ENCODE measurements at regions not wholly inside any gene's neighbourhood (a gene's known extent, or its start where the extent isn't known, plus 50 kb on each side); places are given as distances from the start of the nearest gene placed in this dataset.

- no peaks in the 10 kb centered on the region for H3K79me2 ChIP-seq (ENCODE audit: low read depth)
- no peak overlapping the region for H3K4me3 Mint-ChIP-seq
- H3K4me3 ChIP-seq = no peak overlapping the region
- no peak overlapping the region for H3K4me2 ChIP-seq
- no peaks in the 10 kb centered on the region for H3K9me3 ChIP-seq (ENCODE audit: low read depth)
- no peak overlapping the region for H3K27ac ChIP-seq
- no peaks in the 10 kb centered on the region for H3K4me1 ChIP-seq
- H3K9me3 Mint-ChIP-seq = no peaks in the 10 kb centered on the region
- peaks cover 7% of the 10 kb centered on the region for H3K27me3 Mint-ChIP-seq (ENCODE audit: insufficient read depth, low read depth)
- no peaks in the 10 kb centered on the region for H3K36me3 ChIP-seq
- H3K4me1 Mint-ChIP-seq = no peaks in the 10 kb centered on the region
- no peak for TF ChIP-seq EZH2 (IDR thresholded peaks at IDR 0.05)
- TF ChIP-seq EZH2phosphoT487 (IDR thresholded peaks at IDR 0.05) = no peak
- TF ChIP-seq CTCF (IDR thresholded peaks at IDR 0.05) = no peak
- H3K27ac Mint-ChIP-seq = no peak overlapping the region
- no peaks in the 10 kb centered on the region for H3K27me3 ChIP-seq
- H3K9ac ChIP-seq = no peak overlapping the region
- no peak for DNase-seq (ENCODE audit: low spot score)
- no peaks in the 10 kb centered on the region for H3K36me3 Mint-ChIP-seq
- H2AFZ ChIP-seq (replicated peaks) = no peak overlapping the region
- H4K20me1 ChIP-seq (ENCODE audit: low read depth) = no peaks in the 10 kb centered on the region
- H3F3A ChIP-seq (ENCODE audit: low read depth) = no peaks in the 10 kb centered on the region
Measured at GRCh38 chr5:5810461-5810860, 388.0 kb downstream of the ICE1 start.

- Mint-ChIP-seq H3K27ac (no peak overlapping the region), H3K4me3 (no peak overlapping the region), H3K4me1 (peaks cover 3% of the 10 kb centered on the region), H3K36me3 (no peaks in the 10 kb centered on the region), H3K27me3 (ENCODE audit: insufficient read depth, low read depth) (peaks cover 4% of the 10 kb centered on the region), H3K9me3 (no peaks in the 10 kb centered on the region)
- TF ChIP-seq EZH2phosphoT487 (IDR thresholded peaks at IDR 0.05) (no peak), CTCF (IDR thresholded peaks at IDR 0.05) (no peak), EZH2 (IDR thresholded peaks at IDR 0.05) (no peak)
- Histone ChIP-seq H3K79me2 (ENCODE audit: low read depth) (no peaks in the 10 kb centered on the region), H3K27me3 (no peaks in the 10 kb centered on the region), H4K20me1 (ENCODE audit: low read depth) (no peaks in the 10 kb centered on the region), H3K36me3 (no peaks in the 10 kb centered on the region), H2AFZ (replicated peaks) (no peak overlapping the region), H3K9ac (no peak overlapping the region), H3K4me2 (no peak overlapping the region), H3K27ac (no peak overlapping the region), H3K4me3 (no peak overlapping the region), H3K9me3 (ENCODE audit: low read depth) (no peaks in the 10 kb centered on the region), H3F3A (ENCODE audit: low read depth) (no peaks in the 10 kb centered on the region), H3K4me1 (no peaks in the 10 kb centered on the region)
- no peak for DNase-seq (ENCODE audit: low spot score)
Measured at GRCh38 chr5:5805916-5806315, 383.4 kb downstream of the ICE1 start.

- no peaks in the 10 kb centered on the region for H3K79me2 ChIP-seq (ENCODE audit: low read depth)
- no peak for TF ChIP-seq CTCF (IDR thresholded peaks at IDR 0.05)
- TF ChIP-seq EZH2 (IDR thresholded peaks at IDR 0.05) = no peak
- TF ChIP-seq EZH2phosphoT487 (IDR thresholded peaks at IDR 0.05) = no peak
- H3K27me3 ChIP-seq = no peaks in the 10 kb centered on the region
- no peak overlapping the region for H3K27ac ChIP-seq
- no peaks in the 10 kb centered on the region for H3K9me3 ChIP-seq (ENCODE audit: low read depth)
- H3K9ac ChIP-seq = no peak overlapping the region
- H3K27ac Mint-ChIP-seq = no peak overlapping the region
- no peaks in the 10 kb centered on the region for H3K36me3 Mint-ChIP-seq
- H3K4me1 Mint-ChIP-seq = peaks cover 3% of the 10 kb centered on the region
- no peak overlapping the region for H3K4me3 Mint-ChIP-seq
- no peaks in the 10 kb centered on the region for H3K36me3 ChIP-seq
- H3K27me3 Mint-ChIP-seq (ENCODE audit: insufficient read depth, low read depth) = peaks cover 4% of the 10 kb centered on the region
- no peaks in the 10 kb centered on the region for H3K9me3 Mint-ChIP-seq
- H3K4me2 ChIP-seq = no peak overlapping the region
- H4K20me1 ChIP-seq (ENCODE audit: low read depth) = no peaks in the 10 kb centered on the region
- no peak for DNase-seq (ENCODE audit: low spot score)
- H3K4me3 ChIP-seq = no peak overlapping the region
- no peaks in the 10 kb centered on the region for H3F3A ChIP-seq (ENCODE audit: low read depth)
- no peaks in the 10 kb centered on the region for H3K4me1 ChIP-seq
- no peak overlapping the region for H2AFZ ChIP-seq (replicated peaks)
Measured at GRCh38 chr5:5804478-5805233, 382.2 kb downstream of the ICE1 start.

Measured in neural progenitor cell (in vitro differentiated cells).